ENCODE measurements at regions not wholly inside any gene's neighbourhood (a gene's known extent, or its start where the extent isn't known, plus 50 kb on each side); places are given as distances from the start of the nearest gene placed in this dataset.

GRCh38 chr18:49682173-49682802, 120.4 kb downstream of the LIPG start:
- no peak for TF ChIP-seq TAF1 (IDR thresholded peaks at IDR 0.05; ENCODE audit: low read depth, low read length)
- no peak for TF ChIP-seq POLR2A (IDR thresholded peaks at IDR 0.05; ENCODE audit: low read depth, low read length)
- no peak for TF ChIP-seq POLR2AphosphoS5 (IDR thresholded peaks at IDR 0.05; ENCODE audit: low read depth, low read length)
- TF ChIP-seq SPI1 (IDR thresholded peaks at IDR 0.05; ENCODE audit: low read depth, low read length) = no peak
- TF ChIP-seq PAX5 (IDR thresholded peaks at IDR 0.05; ENCODE audit: insufficient read depth, low read length, severe bottlenecking) = no peak

Measured in GM12891 (cell line).